ENCODE measurements at regions not wholly inside any gene's neighbourhood (a gene's known extent, or its start where the extent isn't known, plus 50 kb on each side); places are given as distances from the start of the nearest gene placed in this dataset.
"Not testable (repeated sequence)": the region's sequence is repeated elsewhere in the genome, so short reads cannot be mapped to it uniquely, and the experiment has no call there.

GRCh38 chr3:36155515-36155914 is 224.8 kb upstream of the STAC start:
- H3K9me3 ChIP-seq (replicated peaks), result no peaks in the 10 kb centered on the region
- H3K27ac ChIP-seq, result no peak overlapping the region
- DNase-seq (ENCODE audit: low read depth in 1 of 2, low spot score in 2 of 2), result no peak

GRCh38 chr3:36164400-36164799 is 215.9 kb upstream of the STAC start:
- Histone ChIP-seq H3K9me3 (replicated peaks) (no peaks in the 10 kb centered on the region), H3K4me1 (replicated peaks) (peaks cover 5% of the 10 kb centered on the region), H3K36me3 (no peaks in the 10 kb centered on the region), H3K4me3 (no peak overlapping the region), H3K27me3 (replicated peaks) (no peaks in the 10 kb centered on the region), H3K27ac (no peak overlapping the region)
- DNase-seq (ENCODE audit: low read depth in 1 of 2, low spot score in 2 of 2), result no peak

More at GRCh38 chr3:36155515-36155914, 224.8 kb upstream of the STAC start:
- Histone ChIP-seq H3K27me3 (replicated peaks) (no peaks in the 10 kb centered on the region; the same call in 1 of the 2 replicates), H3K4me1 (replicated peaks) (no peaks in the 10 kb centered on the region), H3K36me3 (no peaks in the 10 kb centered on the region), H3K4me3 (no peak overlapping the region)

- Histone ChIP-seq H3K27ac (no peak overlapping the region), H3K36me3 (no peaks in the 10 kb centered on the region), H3K9me3 (replicated peaks) (no peaks in the 10 kb centered on the region), H3K27me3 (replicated peaks) (no peaks in the 10 kb centered on the region), H3K4me1 (replicated peaks) (peaks cover 5% of the 10 kb centered on the region), H3K4me3 (no peak overlapping the region)
- no peak for DNase-seq (ENCODE audit: low read depth in 1 of 2, low spot score in 2 of 2)
Observed at GRCh38 chr3:36165509-36166290, 214.6 kb upstream of the STAC start.

DNA sequence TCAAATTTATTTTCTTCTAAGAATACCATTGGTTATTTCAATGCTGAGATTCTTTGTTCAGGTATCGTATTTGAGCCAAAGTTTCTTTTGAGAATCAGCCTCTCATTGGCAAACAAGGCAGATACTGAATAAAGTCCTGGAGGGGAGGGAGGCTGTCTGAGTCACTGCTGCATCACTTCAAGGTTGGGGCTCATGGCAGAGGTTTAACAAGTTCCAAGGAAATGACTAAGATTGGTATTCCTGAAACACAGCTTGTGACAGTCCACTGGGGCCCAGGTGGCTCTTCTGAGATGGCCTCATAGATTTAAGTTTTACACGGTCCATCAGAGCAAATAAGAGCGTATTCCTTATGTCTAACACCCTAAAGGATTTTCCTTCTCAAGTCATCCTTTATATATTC is 213.8 kb upstream of the STAC start:
- no peaks in the 10 kb centered on the region for H3K9me3 ChIP-seq (replicated peaks)
- H3K36me3 ChIP-seq, result no peaks in the 10 kb centered on the region
- H3K27me3 ChIP-seq (replicated peaks), result no peaks in the 10 kb centered on the region
- no peak overlapping the region for H3K4me3 ChIP-seq
- H3K4me1 ChIP-seq (replicated peaks), result peaks cover 5% of the 10 kb centered on the region
- no peak overlapping the region for H3K27ac ChIP-seq
- peak; percentile 10 to 37 for DNase-seq (ENCODE audit: low read depth in 1 of 2, low spot score in 2 of 2)

DNA sequence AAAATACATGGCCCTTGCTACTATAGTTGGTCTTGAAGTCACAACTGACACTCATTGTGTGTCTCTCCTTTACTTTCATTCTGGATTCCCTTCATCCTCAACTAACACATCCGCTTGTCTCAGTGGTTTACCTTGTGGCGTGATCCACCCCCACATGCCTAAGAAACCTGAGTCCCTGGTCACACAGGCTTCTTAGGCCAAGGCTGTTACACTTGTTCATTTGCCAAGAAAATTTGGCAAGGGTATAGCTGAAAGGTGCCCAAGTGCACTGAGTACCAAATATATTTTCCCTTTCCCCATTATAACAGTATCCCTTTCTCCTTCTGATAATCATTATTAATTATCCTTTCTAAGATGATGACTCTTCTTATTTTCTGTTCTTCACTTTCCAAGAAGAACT is 207.6 kb upstream of the STAC start:
- H3K4me1 ChIP-seq (replicated peaks), result no peaks in the 10 kb centered on the region
- H3K27me3 ChIP-seq (replicated peaks), result no peaks in the 10 kb centered on the region
- no peaks in the 10 kb centered on the region for H3K9me3 ChIP-seq (replicated peaks)
- no peak overlapping the region for H3K27ac ChIP-seq
- no peak for DNase-seq (ENCODE audit: low read depth in 1 of 2, low spot score in 2 of 2)
- H3K4me3 ChIP-seq, result no peak overlapping the region
- H3K36me3 ChIP-seq, result no peaks in the 10 kb centered on the region

- Histone ChIP-seq H3K9me3 (replicated peaks) (no peaks in the 10 kb centered on the region), H3K4me3 (no peak overlapping the region), H3K36me3 (no peaks in the 10 kb centered on the region), H3K27ac (no peak overlapping the region), H3K4me1 (replicated peaks) (no peaks in the 10 kb centered on the region), H3K27me3 (replicated peaks) (no peaks in the 10 kb centered on the region)
- DNase-seq (ENCODE audit: low read depth in 1 of 2, low spot score in 2 of 2), result no peak
Observed at GRCh38 chr3:36175113-36175812, 205.0 kb upstream of the STAC start.

DNA sequence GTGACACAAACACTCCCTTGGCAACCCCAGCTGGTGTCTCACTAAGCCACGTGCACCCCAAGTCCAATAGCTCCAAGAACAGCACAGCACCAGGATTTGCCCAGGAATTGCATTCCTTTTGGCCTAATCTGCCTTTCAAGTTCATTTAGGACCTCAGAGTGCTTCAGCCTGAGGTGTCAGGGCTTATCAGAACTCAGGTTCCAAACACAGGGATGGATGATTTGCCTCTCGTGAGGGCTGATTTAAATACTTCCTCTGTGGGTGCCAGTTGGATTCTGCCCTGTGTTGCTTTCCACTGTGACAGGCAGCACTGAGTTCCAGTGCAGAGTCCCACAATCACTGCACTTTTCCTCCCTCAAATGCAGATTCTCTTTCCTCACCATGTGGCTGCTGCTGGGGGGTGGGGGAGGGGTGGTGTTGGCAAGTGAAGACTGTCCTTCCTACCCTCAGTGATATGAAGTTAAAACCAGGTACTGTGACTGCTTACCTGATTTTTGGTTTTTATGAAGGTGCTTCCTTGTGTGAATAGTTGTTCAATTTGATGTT is 204.3 kb upstream of the STAC start:
- H3K27me3 ChIP-seq (replicated peaks), result no peaks in the 10 kb centered on the region
- H3K27ac ChIP-seq, result no peak overlapping the region
- no peaks in the 10 kb centered on the region for H3K36me3 ChIP-seq
- no peak overlapping the region for H3K4me3 ChIP-seq
- no peaks in the 10 kb centered on the region for H3K4me1 ChIP-seq (replicated peaks)
- H3K9me3 ChIP-seq (replicated peaks), result no peaks in the 10 kb centered on the region
- DNase-seq (ENCODE audit: low read depth in 1 of 2, low spot score in 2 of 2), result no peak

DNA sequence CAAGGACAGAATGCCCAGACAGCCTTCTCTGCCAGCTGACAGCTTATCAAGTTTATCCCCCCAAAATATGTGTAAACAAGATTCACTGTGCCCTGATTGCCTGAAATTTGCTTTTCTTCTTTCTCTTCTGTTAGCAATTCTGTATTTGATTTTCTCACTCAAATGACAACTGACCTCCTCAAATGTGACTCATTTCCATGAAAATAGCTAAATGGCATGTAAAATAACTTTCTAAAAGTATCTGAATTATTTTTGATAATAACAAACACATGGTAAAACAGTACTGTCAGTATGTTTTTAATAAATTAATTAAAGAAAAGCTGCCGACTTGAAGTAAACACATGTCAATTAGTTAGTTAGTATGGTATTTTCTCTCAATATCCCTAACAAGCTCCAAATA is 202.3 kb upstream of the STAC start:
- no peak overlapping the region for H3K27ac ChIP-seq
- no peak for DNase-seq (ENCODE audit: low read depth in 1 of 2, low spot score in 2 of 2)

DNA sequence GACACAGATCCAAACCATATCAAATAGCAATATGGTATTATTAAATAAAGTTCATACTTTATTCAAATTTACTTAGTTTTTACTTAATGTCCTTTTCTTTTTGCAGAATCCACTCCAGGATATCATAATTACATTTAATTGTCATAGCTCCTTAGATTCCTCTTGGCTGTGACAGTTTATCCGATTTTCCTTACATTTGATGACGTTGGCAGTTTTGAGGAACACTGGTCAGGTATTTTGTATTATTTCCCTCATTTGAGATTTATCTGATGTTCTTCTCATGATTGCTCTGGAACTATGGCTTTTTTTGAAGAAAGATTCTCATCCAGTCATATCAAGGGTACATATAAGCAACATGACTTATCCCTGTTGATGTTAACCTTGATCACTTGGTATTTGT is 198.3 kb upstream of the STAC start:
- no peaks in the 10 kb centered on the region for H3K4me1 ChIP-seq (replicated peaks)
- no peaks in the 10 kb centered on the region for H3K27me3 ChIP-seq (replicated peaks)
- no peak overlapping the region for H3K27ac ChIP-seq
- no peaks in the 10 kb centered on the region for H3K9me3 ChIP-seq (replicated peaks)
- H3K36me3 ChIP-seq, result no peaks in the 10 kb centered on the region
- H3K4me3 ChIP-seq, result no peak overlapping the region
- DNase-seq (ENCODE audit: low read depth in 1 of 2, low spot score in 2 of 2), result no peak

More for the DNA sequence above, 202.3 kb upstream of the STAC start:
- no peaks in the 10 kb centered on the region for H3K36me3 ChIP-seq
- H3K27me3 ChIP-seq (replicated peaks), result no peaks in the 10 kb centered on the region
- H3K4me1 ChIP-seq (replicated peaks), result no peaks in the 10 kb centered on the region
- no peaks in the 10 kb centered on the region for H3K9me3 ChIP-seq (replicated peaks)
- no peak overlapping the region for H3K4me3 ChIP-seq

GRCh38 chr3:36187197-36187596 is 193.1 kb upstream of the STAC start:
- H3K27me3 ChIP-seq (replicated peaks); DNase-seq (ENCODE audit: low read depth in 1 of 2, low spot score in 2 of 2); H3K9me3 ChIP-seq (replicated peaks); H3K4me1 ChIP-seq (replicated peaks); H3K27ac ChIP-seq; H3K36me3 ChIP-seq; H3K4me3 ChIP-seq: not testable (repeated sequence)

DNA sequence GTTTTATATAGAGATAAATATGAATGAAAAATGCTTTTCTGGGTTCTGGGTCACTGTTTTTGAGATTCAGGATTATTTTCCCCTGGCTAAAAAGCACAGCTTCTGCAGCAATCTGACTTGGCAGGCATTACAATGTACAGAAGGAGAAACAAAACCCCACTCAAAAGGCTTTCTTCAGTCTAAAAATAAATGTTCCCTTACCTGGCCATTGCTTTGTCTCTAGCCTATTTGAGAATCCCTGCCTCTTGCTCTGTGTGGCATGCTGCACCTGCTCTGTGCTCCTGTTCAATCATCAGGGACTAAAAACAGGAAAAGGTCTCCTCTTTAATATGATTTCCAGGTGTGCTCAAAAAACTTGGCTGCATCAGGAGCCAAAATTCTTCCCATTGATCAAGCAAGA is 187.4 kb upstream of the STAC start:
- H3K4me3 ChIP-seq, result no peak overlapping the region
- H3K36me3 ChIP-seq, result no peaks in the 10 kb centered on the region
- H3K4me1 ChIP-seq (replicated peaks), result no peaks in the 10 kb centered on the region
- DNase-seq (ENCODE audit: low read depth in 1 of 2, low spot score in 2 of 2), result no peak
- no peak overlapping the region for H3K27ac ChIP-seq
- H3K9me3 ChIP-seq (replicated peaks), result no peaks in the 10 kb centered on the region
- H3K27me3 ChIP-seq (replicated peaks), result no peaks in the 10 kb centered on the region

DNA sequence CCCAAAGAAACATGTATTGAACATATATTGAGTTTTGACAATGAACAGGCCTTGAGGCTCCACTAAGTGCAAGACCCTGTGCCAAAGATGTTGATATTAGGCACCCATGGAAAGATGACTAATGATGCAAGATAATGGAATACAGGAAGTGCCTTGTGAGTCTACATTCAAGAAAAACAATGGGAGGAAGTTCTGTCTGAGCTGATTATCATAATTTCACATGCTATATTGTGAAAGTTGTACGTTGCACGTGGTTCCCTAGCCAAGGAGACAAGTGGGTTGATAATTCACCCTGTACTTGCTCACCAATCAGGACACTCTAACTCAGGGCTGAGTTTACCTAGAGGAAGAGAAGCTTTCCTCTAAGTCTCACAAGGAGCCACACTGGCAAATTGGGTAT is 186.9 kb upstream of the STAC start:
- no peaks in the 10 kb centered on the region for H3K9me3 ChIP-seq (replicated peaks)
- no peaks in the 10 kb centered on the region for H3K27me3 ChIP-seq (replicated peaks)
- no peak overlapping the region for H3K4me3 ChIP-seq
- H3K27ac ChIP-seq, result no peak overlapping the region
- H3K36me3 ChIP-seq, result no peaks in the 10 kb centered on the region
- no peak for DNase-seq (ENCODE audit: low read depth in 1 of 2, low spot score in 2 of 2)
- no peaks in the 10 kb centered on the region for H3K4me1 ChIP-seq (replicated peaks)

- H3K9me3 ChIP-seq (replicated peaks), result no peaks in the 10 kb centered on the region
Observed at GRCh38 chr3:36196058-36196457, 184.2 kb upstream of the STAC start.

GRCh38 chr3:36197151-36197550 is 183.2 kb upstream of the STAC start:
- Histone ChIP-seq H3K36me3 (no peaks in the 10 kb centered on the region), H3K4me3 (no peak overlapping the region), H3K27me3 (replicated peaks) (0 out of 2 replicates have a peak, but pooled peaks cover 3% of the 10 kb centered on the region), H3K27ac (no peak overlapping the region), H3K4me1 (replicated peaks) (no peaks in the 10 kb centered on the region), H3K9me3 (replicated peaks) (no peaks in the 10 kb centered on the region)
- DNase-seq (ENCODE audit: low read depth in 1 of 2, low spot score in 2 of 2), result no peak

More at GRCh38 chr3:36196058-36196457, 184.2 kb upstream of the STAC start:
- H3K27me3 ChIP-seq (replicated peaks), result 0 out of 2 replicates have a peak, but pooled peaks cover 3% of the 10 kb centered on the region
- no peak overlapping the region for H3K27ac ChIP-seq
- no peak overlapping the region for H3K4me3 ChIP-seq
- H3K36me3 ChIP-seq, result no peaks in the 10 kb centered on the region
- H3K4me1 ChIP-seq (replicated peaks), result no peaks in the 10 kb centered on the region
- DNase-seq (ENCODE audit: low read depth in 1 of 2, low spot score in 2 of 2), result no peak
